Medulla oblongata (tissue), 1 donor: ENCODE measurements at regions not wholly inside any gene's neighbourhood (a gene's known extent, or its start where the extent isn't known, plus 50 kb on each side); places are given as distances from the start of the nearest gene placed in this dataset.
"Not testable (repeated sequence)": the region's sequence is repeated elsewhere in the genome, so short reads cannot be mapped to it uniquely, and the experiment has no call there.

Source experiments
- DNase-seq: peaks from one replicate; pipeline ENCODE4 v3.0.0-alpha.2; 2015; ENCODE audit errors: extremely low spot score

DNA sequence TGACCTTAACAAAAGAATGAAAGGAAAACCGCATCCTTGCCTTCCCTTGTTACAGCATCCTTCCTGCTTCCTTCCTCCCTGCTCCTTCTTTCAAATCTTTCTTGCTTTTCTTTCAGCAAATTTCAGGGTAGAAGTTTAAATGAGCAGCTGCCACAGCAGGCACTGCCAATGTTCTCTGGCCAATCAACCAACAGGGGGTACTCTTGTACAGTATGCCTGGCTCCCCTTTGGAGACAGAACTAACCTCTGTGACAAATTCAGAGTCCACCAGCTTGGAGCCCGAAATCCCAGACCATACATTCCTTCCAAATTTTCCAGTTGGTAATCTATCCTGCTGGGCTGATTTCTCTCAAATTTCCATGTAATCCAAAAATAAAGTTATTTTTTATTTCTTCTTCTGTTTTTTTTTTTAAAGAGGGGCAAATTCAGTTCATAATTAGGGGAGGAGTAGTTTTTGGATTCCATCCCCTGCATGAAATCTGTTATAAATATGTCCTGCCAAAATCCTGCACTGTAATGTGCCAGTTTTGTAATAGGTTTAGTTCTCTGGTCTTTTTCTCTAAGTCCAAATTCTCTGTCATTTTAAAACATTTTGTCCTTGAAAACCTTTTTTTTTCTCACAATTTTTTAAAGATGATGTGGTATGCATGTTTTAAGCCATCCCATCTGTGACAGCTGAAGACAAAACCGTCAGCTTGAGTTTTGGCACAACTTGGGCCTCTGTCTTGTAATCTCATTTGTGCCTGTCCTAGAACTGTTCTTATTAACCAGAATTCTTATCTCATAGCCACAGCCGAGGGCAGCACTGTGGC, 610.0 kb upstream of the LMO3 start:
- DNase-seq = no peak

DNA sequence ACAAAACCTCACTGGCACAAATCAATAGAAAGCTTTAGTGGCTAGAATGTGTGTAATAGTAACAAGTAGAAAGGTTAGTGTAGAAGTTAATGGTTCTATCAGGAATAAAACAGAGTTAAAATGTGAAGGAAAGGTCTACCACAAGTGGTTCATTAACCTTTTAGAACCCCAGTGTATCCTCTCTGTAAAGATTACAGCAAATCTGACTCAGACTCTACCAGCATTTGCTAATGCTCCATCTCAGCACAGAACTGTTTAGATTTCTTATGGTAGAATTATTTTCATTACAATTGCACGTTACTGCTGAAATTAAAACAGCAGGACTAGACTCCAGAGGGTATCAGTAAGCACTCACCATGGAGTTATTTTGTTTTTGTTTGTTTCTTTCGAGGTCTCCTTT, 609.0 kb upstream of the LMO3 start:
- no peak for DNase-seq

DNA sequence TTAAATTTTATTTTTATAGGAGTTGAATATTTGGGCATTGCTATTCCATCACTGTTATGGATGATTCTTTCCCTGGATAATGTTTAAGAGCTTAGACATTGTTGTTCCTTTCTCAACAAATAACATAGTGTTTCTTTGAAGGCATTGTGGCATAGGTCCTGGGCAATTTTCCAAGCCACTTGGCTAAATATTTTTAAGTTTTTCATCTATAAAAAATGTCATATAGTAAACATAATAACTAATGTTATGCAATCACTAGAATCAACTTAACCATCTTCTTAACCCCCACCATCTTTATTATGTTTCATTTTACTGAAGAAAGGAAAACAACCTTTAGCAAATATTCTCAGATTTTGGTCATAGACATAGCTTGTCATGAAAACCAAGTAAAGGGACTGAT, 600.6 kb upstream of the LMO3 start:
- no peak for DNase-seq

DNA sequence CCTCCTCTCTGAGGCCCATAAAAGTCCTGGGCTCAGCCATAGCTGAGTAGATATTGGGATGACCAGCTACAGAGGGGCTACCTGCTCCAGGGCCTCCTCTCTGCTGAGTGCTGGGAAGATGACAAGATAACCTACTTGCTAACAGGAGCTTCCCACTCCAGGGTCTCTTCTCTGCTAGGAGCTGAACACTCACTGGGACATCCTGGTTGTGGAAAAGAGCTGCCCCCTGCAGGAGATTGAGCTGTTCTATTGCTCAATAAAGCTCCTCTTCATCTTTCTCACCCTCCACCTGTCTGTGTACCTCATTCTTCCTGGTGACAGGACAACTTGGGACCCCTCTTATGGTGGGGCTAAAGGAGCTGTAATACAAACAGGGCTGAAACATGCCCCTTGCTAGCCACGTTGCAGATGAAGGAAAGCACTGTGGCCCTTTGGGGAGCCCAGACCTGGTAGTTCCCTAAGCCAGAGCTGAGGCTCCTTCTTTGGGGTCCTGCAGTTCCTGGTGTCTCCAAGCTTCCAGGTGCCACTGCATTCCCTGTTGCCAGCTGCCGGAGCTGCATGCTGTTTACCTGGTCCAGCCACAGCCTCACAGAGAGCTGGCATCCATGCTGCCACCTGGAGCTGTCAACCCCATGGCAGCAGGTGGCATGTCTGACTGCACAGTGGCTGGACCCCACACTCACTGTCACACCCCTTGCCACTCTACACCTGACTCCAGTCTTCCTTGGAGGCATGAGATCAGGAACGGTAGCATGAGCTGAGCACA, 598.5 kb upstream of the LMO3 start:
- no peak for DNase-seq

DNA sequence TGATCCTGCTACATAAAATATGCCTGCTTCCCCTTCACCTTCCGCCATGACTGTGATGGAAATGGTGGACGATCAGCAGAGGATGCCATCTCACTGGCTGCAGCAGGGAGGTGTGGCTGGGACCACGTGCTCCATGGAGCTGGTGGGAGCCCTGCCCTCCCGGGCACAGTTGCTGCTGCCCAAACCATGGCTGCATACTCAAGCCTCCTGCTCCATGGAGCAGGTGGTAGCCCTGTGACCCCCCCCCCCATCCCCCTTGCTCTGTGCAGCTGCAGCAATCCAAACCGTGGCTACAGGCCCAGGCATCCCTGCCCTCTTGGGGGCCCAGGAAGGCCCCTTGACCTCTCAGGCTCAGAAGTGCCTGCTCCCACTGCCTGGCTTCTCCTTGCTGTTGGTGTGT, 597.5 kb upstream of the LMO3 start:
- DNase-seq = no peak

DNA sequence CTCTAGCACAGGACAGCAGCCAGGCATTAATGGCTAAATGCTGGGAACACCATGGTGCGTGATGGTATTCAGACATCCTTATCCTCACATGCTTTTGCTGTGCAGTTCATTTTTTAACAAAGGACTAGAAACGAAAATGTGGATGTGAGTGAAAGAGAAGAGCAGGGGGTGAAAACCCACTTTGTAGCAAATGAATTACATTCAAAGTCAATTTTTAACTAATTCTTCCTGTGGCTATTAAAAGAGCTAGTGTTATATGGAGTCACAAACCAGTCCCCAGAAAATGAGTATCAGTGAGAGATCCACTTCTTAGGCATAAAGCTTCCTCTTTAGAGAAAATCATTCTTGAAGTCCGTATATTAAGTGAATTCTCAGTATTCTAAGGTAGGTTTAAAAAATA, 592.0 kb upstream of the LMO3 start:
- DNase-seq = no peak

DNA sequence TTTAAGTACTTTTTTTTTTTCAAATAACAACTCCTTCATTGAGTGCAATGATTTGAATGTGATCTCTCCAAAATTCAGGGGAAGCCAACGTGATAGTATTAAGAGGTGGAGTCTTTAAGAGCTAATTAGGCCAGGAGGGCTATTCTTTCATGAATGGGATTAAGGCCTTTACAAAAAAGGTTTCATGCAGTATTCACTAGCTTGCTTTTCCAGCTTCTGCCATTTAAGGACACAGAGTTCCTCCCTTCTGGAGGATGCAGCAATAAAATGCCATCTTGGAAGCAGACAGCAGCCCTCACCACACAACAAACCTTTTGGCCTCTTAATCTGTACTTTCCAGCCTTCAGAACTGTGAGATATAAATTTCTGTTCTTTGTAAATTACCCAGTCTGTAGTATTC, 586.8 kb upstream of the LMO3 start:
- DNase-seq = no peak

DNA sequence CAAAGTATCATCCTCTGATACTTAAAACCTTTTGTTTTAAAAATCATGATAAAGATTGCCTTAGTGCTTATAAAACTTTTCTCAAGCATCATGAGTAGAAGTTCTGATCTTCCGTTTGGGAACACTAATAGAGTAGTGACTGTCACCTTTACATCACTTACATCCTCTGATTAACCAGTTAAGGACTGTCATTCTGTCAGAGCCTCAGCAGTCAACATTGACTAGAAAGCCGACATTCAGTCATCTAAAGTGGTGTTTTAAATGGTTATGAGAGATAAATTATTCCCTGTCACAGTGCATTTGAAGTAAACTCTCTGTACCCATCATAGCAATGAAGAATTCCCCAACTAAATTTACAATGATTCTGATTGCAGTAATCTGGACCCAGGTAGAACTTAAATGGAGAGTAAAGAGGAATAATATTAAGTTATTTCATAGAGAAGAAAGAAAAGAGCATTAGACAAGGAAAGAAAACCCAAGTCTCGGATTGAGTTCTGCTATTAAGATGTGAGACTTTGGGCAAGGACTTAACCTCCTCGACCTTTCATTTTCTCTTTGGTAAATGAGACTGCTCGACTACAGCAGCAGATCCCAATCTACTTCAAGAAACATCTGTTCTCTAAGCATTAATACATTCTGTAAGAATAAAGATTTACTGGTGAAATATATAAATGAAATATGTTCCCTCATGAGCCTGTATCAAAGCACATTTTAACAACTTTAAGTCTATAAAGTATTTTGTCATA, 563.9 kb upstream of the LMO3 start:
- DNase-seq = no peak

DNA sequence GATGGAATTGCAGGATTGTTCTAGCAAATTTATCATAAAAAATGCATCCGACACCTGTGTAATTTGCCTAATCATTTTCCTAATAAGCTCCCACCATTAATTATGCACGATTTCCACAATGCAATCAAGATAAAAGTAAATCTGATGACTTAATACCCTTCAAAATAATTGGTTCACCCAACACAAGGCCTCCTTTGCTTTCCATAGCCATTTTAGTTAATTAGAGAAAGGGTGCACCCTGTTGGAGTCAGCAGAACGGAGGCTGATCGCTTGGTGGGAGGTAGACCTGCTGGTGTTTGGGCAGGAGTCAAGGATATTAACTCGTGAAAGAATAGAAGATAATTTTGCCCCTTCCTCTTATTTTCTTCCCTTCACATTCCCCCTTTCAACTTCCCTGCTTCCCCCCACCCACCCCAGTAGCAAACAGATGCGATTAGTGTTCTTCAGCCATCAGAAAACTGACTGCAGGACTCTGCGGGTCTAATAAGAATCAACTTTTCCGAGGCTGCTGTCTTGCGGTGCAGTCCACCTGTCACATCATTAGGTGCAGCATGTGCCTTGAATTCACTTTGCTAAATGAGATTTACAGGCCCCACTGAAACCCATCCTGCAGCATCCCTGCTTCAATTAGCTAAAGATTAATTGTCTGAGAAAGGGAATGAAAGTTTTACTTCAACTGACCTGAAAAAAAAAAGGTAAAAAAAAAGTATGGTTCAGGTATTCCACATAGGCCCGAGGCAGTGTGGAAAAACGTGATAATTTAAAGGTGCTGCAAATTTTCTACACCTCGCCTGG, 553.7 kb upstream of the LMO3 start:
- DNase-seq = no peak

DNA sequence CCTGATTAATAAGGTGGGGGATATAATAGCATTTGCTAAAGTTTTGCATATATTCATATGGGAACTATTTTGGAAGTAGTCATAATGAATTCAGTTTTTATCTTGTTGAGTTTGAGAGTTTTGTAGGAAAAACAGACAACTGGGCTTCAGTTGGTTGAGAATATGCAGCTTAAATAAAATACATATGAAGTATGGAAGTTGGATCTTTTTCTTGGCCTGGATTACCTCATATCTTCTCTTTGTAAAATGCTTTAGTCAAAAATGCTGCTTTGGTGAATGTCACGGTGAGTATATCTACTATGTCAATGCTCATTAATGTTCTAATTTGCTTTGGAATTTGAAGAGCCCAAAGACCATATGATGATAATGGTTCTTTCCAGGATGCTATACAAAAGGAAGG, 552.2 kb upstream of the LMO3 start:
- no peak for DNase-seq

DNA sequence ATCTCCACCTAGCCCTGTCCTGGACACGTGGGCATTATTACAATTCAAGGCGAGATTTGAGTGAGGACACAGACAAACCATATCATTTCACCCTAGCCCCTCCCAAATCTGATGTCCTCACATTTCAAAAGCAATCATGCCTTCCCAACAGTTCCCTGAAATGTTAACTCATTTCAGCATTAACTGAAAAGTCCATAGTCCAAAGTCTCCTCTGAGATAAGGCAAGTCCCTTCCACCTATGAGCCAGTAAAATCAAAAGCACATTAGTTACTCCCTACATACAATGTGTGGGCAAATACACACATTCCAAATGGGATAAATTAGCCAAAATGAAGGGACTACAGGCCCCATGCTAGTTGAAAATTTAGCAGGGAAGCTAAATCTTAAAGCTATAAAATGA, 546.0 kb upstream of the LMO3 start:
- no peak for DNase-seq

DNA sequence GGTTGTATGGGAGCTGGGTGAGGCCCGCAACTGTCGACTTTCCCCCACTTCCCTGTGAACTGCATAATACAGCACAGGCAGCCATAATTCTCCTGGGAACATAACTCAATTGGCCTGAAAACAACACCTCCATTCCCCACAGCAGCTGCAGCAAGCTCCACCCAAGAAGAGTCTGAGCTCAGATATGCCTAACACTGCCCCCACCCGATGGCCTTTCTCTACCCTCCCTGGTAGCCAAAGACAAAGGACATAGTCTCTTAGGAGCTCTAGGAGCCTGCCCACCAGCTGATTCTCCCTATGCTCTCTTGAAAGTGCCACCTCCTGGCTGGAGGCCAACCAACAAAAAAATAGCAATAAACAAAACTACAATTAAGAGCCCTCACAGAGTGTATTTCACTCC, 542.7 kb upstream of the LMO3 start:
- no peak for DNase-seq

DNA sequence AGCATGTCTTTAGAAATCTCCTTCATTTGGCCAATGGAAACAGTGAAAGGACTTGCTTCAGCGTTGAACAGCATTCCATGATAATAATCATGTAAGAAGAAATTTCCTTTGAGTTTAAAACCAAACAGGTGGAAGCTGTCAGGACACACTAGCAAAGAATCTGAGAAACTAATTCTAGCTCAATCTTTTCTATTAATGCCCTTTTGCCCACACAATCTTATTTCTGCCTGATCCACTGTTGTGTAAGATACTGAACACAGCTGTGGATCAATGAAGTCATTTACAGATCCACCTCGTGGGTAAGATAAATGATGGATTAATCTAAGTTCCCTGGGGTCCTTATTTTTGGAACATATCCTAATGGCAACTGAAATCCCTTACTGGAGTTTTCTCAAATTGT, 536.9 kb upstream of the LMO3 start:
- DNase-seq = no peak

DNA sequence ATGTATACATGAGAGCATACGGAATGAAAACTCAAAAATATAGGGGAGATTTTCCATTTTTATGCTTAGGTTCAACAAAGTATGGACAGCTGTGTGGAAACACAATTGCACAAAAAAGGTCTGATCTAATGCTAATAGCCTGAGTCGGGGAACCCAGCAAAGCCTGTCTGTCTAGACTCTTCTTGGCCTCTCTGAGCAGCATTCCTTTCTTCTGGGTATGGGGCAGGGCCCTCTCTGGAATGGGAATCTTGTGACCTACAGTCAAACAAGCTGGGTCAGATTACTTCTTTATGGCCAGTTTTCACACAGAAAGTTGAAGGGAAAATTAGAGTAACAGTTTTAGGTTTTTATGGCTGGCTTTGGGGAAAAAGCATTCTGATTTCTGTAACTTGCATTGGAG, 534.0 kb upstream of the LMO3 start:
- DNase-seq = no peak

DNA sequence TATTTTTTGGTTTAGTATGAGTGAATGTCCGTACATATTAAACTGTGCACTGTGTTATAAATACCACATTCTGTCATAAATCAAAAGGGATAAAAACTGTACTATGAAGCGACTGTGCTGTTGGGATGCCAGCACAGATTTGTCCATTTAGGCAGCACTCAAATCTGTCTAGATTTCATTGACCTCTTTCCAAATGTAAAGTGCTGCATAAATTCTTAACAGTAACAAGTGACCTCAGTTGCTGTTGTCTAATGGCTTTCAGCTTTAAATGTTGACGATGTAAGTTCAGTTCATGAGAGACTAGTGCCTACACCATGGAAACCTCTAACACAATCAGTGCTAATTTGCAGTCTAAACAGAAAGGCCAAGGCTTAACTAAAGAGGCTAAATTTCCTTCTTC, 531.4 kb upstream of the LMO3 start:
- DNase-seq = no peak

DNA sequence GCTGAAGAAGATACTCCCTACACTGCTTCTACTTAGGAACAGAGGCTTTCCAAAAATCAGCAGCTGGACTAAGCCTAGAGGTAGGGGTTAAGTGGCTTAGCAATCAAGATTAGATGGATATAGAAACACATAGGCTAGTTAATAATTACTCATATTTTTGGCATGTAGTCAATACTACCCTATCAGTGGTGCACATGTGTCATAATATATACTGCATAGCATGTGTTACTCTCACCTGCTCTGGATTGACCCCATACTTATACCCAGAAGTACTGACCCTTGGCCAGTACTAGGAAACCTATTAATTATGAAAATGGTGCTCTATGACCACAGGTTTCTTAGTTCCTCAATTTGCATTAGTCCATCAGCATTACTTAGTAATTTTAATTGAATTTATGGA, 528.4 kb upstream of the LMO3 start:
- DNase-seq = no peak

DNA sequence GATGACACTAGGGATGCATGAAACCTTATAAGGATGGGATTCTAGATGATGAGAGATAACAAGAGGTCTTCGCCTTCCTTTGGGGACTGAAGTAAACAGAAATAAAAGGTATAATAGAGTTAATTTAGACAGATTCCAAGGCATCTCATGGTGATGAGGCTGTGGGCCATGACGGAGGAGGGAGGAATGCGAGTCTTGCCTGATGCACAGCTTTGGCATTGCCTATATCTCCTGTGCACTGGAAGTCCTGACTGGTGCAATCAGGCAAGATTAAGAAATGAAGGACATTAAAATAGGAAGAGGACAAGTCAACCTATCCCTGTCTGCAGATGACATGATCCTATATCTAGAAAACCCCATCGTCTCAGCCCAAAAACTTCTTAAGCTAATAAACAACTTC, 526.4 kb upstream of the LMO3 start:
- no peak for DNase-seq

DNA sequence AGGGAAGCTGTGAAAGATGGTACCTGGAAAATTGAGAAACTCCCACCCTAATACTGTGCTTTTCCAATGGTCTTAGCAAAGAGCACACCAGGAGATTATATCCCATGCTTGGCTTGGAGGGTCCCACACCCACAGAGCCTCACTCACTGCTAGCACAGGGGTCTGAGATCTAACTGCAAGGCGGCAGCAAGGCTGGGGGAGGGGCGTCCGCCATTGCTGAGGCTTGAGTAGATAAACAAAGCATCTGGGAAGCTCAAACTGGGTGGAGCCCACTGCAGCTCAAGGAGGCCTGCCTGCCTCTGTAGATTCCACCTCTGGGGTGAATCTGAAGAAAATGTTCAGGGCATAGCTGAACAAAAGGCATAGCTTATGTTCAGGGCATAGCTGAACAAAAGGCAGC, 510.6 kb upstream of the LMO3 start:
- not testable (repeated sequence) for DNase-seq

DNA sequence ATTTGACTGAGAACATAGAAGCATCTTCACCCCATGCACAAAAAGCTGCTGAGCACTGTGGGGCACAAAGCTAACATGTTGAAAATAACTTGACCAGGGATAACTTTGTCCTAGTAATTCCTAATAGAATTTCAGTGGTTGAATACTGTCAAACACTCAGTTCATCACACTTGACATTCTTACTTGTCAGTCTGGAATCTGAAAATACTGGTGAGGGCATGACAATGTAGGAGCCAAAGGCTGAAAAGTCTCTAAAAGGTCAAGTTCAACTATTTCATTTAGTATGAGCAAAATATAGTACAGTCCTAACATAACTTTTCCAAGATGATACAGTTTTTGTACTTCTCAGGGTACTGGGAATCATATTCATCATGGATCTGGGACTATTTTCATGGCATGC, 504.4 kb upstream of the LMO3 start:
- DNase-seq = no peak

DNA sequence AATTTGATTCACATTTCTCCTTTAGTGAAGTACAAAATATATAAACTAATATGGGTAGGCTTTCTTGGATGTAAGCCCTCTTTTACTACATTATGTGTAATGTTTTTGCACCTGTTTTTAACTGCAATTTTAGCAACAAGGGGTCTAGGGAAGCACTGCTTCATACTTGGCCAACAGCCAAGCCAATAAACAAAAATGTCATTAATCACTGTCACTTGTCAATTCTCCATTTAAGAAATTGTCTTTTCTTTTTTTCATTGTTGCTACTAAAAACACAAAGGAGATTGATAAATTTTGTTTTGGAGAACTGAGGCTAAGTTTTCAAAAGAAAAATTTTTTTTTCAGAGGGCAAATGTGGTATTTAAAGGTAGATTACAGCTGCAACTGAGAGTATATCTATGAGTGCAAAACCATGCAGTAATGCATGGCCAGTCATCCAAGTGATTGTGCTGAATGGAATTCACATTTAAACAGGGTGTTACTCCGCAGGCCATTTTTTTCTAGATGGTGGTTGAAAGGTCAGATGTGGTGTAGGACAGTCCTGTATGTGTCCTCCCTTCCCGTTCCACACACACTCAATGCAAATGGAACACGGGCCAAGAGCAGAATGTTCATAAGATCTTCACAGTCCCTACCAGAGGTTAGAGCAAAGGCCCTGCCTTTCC, 503.0 kb upstream of the LMO3 start:
- DNase-seq = no peak

DNA sequence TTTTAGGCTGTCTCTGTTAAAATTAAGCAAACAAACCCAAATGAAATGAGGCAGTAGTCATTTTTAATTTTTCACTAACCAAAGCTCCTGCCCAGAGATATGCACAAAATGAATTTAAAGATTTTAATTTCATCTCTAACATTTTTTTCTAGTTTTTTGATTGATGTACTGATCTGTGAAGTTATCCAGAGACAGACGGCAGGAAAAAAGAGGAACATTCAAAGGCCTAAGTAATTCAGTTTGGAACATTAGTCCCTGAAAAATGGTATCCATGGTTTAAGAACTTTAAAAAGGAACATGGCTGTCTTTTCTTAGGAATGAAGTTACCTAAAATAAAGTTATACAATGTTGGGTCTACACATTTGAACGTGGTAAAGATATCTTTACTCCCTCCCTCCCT, 498.8 kb upstream of the LMO3 start:
- DNase-seq = no peak
